ENCODE measurements at regions not wholly inside any gene's neighbourhood (a gene's known extent, or its start where the extent isn't known, plus 50 kb on each side); places are given as distances from the start of the nearest gene placed in this dataset.

- no peak for TF ChIP-seq SMC3 (conservative IDR thresholded peaks at IDR 0.05; ENCODE audit: poor library complexity)
- no peak for TF ChIP-seq EZH2 (IDR thresholded peaks at IDR 0.05; ENCODE audit: borderline replicate concordance, insufficient read depth, low read length, poor library complexity, severe bottlenecking)
- no peak for TF ChIP-seq REST (IDR thresholded peaks at IDR 0.05; ENCODE audit: borderline replicate concordance)
- TF ChIP-seq MXI1 (conservative IDR thresholded peaks at IDR 0.05; ENCODE audit: poor library complexity, severe bottlenecking) = no peak
- no peak for TF ChIP-seq POLR2AphosphoS5 (IDR thresholded peaks at IDR 0.05)
- no peak for TF ChIP-seq RAD21 (conservative IDR thresholded peaks at IDR 0.05)
- no peak for TF ChIP-seq TAF1 (IDR thresholded peaks at IDR 0.05; ENCODE audit: low read depth)
- no peak for TF ChIP-seq EP300 (conservative IDR thresholded peaks at IDR 0.05; ENCODE audit: poor library complexity, severe bottlenecking)
- Histone ChIP-seq H3K27me3 (ENCODE audit: insufficient read depth, low read depth, low read length) (no peaks in the 10 kb centered on the region), H3K4me2 (ENCODE audit: low read length) (no peak overlapping the region), H2AFZ (ENCODE audit: low read depth, low read length) (no peak overlapping the region), H3K36me3 (ENCODE audit: insufficient read depth, low read length) (no peaks in the 10 kb centered on the region), H3F3A (ENCODE audit: insufficient read depth, low read length, poor library complexity, severe bottlenecking) (no peaks in the 10 kb centered on the region), H3K79me2 (replicated peaks; ENCODE audit: insufficient read depth, low read length) (no peaks in the 10 kb centered on the region), H3K4me3 (ENCODE audit: low read length) (no peak overlapping the region), H3K9me2 (ENCODE audit: insufficient read depth, low read length) (no peaks in the 10 kb centered on the region), H3K9ac (ENCODE audit: low read length) (no peak overlapping the region), H3K9me3 (ENCODE audit: low read length) (no peaks in the 10 kb centered on the region), H3K27ac (ENCODE audit: low read length) (no peak overlapping the region), H4K20me1 (ENCODE audit: insufficient read depth) (no peaks in the 10 kb centered on the region)
These were observed 142.6 kb upstream of the COL1A2 start for GRCh38 chr7:94252124-94252523.

DNA sequence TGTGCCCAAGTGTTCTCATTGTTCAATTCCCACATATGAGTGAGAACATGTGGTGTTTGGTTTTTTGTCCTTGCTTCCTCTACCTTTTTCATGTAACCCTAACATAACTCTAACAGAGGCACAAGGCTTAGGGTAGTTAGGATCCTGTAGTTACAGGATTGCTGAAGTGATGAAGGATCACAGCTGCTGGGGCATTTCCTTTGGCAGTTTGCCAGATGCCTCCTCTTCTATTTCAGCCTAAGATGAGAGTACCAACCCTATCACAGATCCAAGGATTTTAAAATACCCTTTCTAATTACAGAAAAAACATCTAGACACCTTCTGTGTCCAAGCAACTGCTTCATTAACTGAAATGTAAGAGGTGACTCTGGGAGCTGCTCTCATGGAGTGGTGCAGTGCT, 141.7 kb upstream of the COL1A2 start:
- Histone ChIP-seq H3K4me3 (ENCODE audit: low read length) (no peak overlapping the region), H3K9ac (ENCODE audit: low read length) (no peak overlapping the region), H3K27me3 (ENCODE audit: insufficient read depth, low read depth, low read length) (no peaks in the 10 kb centered on the region), H3K9me3 (ENCODE audit: low read length) (no peaks in the 10 kb centered on the region), H3K36me3 (ENCODE audit: insufficient read depth, low read length) (no peaks in the 10 kb centered on the region), H3K79me2 (replicated peaks; ENCODE audit: insufficient read depth, low read length) (no peaks in the 10 kb centered on the region), H3K4me2 (ENCODE audit: low read length) (no peak overlapping the region), H4K20me1 (ENCODE audit: insufficient read depth) (no peaks in the 10 kb centered on the region), H3K9me2 (ENCODE audit: insufficient read depth, low read length) (no peaks in the 10 kb centered on the region), H2AFZ (ENCODE audit: low read depth, low read length) (no peak overlapping the region), H3F3A (ENCODE audit: insufficient read depth, low read length, poor library complexity, severe bottlenecking) (no peaks in the 10 kb centered on the region), H3K27ac (ENCODE audit: low read length) (no peak overlapping the region)
- TF ChIP-seq, protein P1, sequence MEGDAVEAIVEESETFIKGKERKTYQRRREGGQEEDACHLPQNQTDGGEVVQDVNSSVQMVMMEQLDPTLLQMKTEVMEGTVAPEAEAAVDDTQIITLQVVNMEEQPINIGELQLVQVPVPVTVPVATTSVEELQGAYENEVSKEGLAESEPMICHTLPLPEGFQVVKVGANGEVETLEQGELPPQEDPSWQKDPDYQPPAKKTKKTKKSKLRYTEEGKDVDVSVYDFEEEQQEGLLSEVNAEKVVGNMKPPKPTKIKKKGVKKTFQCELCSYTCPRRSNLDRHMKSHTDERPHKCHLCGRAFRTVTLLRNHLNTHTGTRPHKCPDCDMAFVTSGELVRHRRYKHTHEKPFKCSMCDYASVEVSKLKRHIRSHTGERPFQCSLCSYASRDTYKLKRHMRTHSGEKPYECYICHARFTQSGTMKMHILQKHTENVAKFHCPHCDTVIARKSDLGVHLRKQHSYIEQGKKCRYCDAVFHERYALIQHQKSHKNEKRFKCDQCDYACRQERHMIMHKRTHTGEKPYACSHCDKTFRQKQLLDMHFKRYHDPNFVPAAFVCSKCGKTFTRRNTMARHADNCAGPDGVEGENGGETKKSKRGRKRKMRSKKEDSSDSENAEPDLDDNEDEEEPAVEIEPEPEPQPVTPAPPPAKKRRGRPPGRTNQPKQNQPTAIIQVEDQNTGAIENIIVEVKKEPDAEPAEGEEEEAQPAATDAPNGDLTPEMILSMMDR (IDR thresholded peaks at IDR 0.05; ENCODE audit: poor library complexity, severe bottlenecking) = no peak
- TF ChIP-seq MXI1 (conservative IDR thresholded peaks at IDR 0.05; ENCODE audit: poor library complexity, severe bottlenecking) (no peak), SMC3 (conservative IDR thresholded peaks at IDR 0.05; ENCODE audit: poor library complexity) (no peak), POLR2AphosphoS5 (IDR thresholded peaks at IDR 0.05) (no peak), TAF1 (IDR thresholded peaks at IDR 0.05; ENCODE audit: low read depth) (no peak), REST (IDR thresholded peaks at IDR 0.05; ENCODE audit: borderline replicate concordance) (no peak), EZH2 (IDR thresholded peaks at IDR 0.05; ENCODE audit: borderline replicate concordance, insufficient read depth, low read length, poor library complexity, severe bottlenecking) (no peak), EP300 (conservative IDR thresholded peaks at IDR 0.05; ENCODE audit: poor library complexity, severe bottlenecking) (no peak)
